ENCODE measurements at regions not wholly inside any gene's neighbourhood (a gene's known extent, or its start where the extent isn't known, plus 50 kb on each side); places are given as distances from the start of the nearest gene placed in this dataset.
"Not testable (repeated sequence)": the region's sequence is repeated elsewhere in the genome, so short reads cannot be mapped to it uniquely, and the experiment has no call there.

DNA sequence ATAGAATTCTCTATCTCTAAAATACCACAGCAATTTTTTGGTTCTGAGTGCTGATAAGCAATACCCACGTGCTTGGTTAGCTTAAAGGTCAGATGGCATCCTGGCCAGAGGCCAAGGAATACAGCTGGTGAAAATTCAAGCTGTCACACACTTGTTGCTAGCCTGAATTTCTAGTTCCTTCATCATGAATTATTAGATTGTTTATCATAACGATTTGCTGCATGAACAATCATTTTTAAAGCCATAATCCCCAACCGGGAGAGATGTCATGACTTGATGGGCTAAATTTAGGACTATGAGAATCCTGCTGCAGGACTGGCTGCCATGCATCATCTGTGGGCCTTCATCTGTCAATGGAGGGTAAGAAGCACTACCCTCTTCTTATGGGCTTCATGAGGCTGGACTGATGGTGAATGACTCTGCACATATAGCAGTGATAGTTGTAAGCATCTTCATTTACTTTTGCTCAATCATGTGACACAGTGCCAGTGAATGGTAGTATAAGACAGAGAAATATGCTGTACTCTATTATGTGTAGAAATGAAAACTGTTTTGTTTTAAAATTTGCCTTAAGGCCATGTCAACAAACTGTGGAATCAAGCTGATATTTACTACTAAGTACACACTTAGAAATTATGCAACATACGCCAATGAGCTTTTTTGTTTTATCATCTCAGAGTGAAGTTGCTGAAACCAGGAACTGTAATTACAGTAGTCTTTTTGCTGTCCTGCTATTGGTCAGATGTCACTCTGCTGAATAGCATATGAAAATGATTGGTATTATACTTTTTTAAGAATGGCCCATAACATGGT, 80.5 kb upstream of the RALGPS2 start:
- DNase-seq, result no peak

DNA sequence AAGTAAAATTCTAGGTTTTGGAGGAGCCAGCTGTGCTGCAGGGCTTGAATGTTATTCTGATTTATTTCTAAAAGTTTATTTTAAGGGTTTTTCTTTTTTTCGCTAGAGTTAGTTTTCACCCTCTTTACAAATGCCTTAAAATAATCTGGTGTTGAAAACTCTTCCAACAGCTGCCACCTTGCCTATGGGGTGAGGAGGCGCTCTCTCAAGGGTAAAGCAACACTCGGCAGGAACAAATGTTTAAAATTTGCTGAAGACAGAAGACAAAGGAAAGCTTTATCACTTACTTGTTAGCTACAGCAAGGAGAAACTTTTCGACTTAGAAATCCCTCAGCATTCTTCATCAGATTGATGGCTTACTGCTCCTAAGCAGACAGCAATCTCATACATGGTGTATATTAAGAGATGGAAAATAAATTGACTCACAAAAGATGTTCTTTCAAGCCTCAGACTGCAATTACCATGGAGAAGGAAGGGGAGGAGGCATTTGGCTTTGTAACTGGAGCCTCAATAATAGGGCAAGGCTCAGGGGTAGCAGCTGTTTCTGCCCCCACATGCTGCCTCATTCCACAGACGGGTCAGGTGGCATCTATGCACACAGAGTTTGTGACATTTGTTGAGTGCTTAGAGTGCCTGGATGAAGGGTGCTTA, 79.8 kb upstream of the RALGPS2 start:
- DNase-seq, result no peak

DNA sequence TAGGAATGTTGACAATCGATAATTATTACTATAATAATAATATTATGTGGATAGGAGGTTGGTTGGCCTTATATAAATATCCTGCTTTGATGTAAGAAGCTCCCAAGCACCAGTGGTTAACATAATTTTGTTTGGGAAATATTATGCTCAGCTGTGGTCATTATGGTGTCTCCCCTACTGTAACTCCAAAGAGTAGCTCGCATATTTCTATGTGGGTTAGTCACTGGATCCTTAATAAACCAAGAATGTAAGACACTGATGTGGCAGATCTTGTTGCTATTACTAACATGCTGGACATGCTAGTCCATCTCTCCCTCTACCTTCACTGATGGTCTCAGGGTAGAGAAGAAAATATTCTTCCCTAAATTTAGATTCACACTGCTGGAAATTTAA, 79.2 kb upstream of the RALGPS2 start:
- peak; percentile 92 for DNase-seq

DNA sequence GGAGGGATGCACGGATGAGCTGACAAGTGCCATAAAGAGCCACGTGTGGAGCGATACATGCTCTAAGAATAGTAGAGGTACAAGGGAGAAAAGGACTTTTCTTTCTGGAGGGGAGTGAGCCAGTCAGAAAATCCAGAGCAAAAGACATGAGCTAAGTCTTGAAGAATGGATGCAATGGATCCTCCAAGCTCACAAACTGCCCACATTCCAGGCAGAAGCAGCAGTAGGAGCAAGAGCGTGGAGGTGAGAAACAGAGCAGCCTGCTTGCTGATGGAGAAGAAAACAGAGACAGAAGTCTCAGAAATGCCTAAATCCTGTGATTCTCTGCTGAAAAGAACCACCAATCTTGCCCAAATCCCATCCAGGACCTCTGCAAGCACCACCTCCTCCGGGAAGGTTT, 78.2 kb upstream of the RALGPS2 start:
- peak; percentile 18 for DNase-seq

DNA sequence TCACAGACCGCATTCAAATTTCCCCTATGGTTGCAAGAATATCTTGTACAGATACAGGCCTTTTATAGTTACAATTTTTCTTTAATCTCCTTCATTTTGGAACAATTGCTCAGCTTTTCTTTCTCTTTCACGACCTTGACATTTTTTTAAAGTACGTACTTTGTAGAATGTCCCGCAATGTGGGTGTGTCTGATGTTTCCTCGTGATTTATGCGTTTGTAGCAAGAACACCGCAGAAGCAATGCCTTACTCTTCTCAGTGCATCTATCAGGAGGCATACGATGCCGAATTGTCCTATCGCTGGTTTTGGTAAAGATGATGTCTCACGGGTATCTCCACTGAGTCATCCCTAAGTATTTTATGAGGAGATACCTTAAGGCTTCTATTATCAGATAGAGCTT, 76.9 kb upstream of the RALGPS2 start:
- no peak for DNase-seq

DNA sequence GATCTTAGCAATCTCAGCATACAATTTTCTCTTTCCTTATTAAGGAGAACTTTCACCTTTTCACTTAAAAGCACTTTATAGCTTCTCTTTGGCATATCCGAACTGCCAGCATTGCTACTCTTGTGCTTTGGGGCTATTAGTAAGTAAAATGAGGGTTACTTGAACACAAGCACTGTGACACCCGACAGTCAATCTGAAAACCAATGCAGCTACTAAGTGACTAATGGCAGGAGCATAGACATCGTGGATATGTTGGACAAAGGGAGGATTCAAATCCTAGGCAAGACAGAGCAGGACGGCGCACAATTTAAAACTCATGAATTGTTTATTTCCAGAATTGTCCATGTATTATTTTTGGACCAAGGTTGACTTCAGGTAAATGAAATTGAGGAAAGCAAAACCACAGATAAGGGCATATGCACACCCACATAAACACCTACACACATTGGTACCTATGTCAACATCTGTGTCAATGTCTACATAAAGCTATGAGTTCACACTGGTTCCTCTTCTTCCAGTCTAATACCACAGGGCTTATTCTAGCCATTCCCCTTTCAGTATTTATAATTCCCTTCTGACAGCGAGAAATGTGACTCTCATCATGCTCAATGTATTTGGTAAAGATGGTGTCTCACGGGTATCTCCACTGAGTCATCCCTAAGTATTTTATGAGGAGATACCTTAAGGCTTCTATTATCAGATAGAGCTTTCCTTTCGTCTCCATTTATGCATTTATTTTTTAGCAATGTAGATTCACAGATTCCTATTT, 75.3 kb upstream of the RALGPS2 start:
- DNase-seq, result peak; percentile 65

DNA sequence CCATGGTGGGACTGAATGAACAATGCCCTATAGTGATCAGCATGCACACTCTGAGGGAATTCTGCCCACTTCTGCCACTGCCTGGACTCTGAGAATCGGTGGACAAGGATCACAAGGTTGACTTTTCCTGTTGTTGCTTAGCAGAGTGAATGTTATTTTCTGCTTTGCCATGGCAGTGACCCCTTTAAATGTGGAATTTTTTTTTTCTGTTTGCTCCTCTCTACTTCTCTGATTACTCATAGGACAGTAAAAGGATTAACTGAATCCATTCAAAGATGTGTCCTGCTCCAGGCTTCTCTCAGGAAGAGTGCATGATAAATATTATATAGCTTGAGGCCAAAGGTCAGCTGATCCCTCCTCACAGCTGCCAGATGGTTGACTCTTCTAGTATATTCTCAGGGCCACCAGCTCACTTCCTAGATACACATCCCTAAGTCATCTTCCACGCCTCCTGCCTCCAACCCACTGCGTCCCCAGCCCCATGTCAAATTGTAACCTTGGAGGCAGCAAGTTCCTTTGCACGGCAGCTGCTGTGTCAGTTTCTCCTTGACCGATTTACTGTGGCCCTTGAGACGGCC, 74.0 kb upstream of the RALGPS2 start:
- peak; percentile 51 for DNase-seq

DNA sequence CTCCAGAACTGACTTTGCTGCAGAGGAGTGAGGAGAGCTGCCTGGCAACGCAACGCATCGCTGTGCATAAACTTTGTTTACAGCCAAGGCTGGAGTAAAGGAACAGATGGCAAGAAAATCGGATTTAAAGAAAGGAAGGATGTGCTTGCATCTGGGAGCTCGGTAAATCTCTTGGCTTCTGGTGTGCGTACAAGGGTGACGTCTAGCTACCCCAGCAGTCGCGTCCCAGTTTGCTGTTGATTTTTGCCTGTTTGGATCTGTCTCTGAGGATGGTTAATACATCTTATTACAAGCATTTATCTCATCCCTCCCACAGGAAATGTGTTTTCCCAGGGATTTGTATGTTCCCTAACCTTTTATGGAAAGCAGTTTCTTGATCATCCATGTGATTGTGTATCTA, 73.3 kb upstream of the RALGPS2 start:
- peak; percentile 24 for DNase-seq

DNA sequence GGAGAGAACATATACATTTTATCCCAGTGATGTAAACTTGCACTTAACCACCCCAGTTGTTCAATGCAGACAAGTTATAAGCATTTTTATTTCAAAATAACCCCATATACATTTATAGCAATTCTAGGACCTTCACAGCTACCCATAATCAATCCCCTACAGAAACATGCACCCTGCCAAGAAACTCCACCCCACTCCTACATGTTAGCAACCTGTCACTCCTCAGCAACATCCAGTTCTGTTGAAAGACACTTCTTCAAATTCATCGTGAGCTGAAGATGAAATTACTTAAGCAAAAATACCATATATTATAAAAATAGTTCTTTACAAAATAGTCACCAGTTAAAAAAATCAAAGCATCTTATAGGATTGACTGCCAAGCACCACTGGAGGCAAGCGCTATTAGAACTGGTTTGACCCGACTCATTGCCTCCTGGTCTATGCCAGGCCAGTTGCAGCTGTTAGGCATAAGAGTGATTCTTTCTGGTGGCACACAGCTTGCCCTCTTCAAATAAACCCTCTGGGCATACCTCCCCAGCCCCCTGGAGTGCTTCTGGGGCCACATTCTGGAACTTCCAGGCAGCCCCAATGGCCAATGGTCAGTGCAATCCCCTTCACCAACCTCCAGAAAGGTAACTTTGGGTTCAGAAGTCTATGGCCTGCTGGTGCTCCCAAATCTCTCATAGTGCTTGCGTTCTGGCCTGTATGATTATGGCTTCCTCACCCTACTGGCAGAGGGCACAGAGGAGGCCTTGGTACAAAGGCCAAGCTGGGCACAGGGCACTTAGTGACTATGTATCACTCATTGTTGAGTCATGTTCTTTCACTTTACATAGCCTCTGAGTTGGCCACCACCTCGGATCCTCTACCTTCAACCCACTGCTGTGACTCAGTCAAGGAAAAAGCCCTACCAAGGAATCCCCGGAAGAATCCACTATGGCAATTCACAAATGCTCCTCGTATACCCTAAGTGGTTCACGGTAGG, 72.2 kb upstream of the RALGPS2 start:
- peak; percentile 13 for DNase-seq

DNA sequence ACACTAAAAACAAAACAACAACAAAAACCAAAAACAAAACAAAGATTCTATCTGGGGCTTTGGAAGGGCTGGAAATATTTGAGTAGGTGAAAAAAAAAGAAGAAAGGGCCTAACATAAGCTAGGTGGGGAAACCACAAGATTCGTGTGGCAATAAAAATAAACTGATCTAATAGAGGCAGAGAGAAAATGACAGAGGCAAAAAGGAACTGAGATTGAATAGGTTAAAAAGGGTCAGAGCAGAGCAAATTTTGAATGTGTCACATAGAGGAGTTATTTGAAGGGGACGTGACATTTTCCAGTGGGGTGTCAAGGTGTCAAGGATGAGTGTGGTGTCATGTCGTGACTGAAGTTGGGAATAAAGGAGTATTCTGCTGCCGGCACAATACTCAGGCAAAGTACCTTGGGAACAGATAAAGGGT, 65.2 kb upstream of the RALGPS2 start:
- DNase-seq, result no peak

DNA sequence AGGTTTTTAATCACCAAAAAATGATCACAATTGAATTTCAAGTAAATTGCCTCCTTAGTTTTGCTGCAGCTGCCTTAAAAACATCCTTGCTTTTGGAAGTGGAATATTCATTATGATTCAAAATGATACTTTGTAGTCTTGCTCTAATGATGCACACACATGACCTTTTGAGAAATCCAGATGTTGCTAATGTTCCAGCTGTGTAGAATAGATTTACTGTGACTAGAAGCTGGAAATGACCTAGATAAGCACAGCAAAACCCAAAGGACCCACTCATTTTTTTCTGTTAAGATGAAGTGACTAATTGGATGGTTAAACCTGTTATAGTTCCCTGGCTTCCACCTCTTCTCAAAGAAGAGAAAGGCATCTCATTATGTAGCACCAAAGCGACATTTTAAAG, 64.6 kb upstream of the RALGPS2 start:
- DNase-seq, result no peak

DNA sequence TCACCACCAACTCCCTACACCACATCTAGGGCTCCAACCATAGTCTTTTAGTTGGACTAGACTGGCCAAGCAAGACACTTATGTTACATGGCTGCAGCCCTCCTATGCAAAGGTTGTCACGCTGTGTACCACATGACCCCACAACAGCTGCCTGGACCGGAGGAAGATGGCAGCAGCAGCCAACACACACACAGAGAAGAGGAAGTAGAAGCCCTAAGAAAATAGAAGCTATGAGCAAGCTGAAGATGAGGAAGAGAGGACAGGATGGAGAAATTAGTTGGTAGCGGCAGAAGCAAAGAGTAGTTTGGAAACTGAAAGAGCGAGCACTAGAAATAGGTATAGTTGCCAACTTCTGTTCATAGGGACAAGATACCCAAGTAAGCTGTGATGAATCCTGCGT, 60.8 kb upstream of the RALGPS2 start:
- DNase-seq, result no peak

DNA sequence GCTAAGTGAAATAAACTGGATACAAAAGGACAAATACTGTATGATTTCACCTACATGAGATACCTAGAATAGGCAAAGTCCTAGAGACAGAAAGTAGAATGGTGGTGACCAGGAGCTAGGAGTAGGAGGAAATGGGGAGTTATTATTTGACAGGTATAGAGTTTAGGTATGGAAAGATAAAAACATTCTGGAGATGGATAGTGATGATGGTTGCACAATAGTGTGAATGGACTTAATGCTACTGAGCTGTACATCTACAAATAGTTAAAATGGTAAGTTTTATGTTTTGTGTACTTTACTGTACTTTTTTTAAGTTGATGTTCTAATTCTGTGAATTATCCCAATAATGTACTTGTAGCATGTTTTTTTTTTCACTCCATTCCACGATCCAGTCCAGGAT, 59.5 kb upstream of the RALGPS2 start:
- no peak for DNase-seq

DNA sequence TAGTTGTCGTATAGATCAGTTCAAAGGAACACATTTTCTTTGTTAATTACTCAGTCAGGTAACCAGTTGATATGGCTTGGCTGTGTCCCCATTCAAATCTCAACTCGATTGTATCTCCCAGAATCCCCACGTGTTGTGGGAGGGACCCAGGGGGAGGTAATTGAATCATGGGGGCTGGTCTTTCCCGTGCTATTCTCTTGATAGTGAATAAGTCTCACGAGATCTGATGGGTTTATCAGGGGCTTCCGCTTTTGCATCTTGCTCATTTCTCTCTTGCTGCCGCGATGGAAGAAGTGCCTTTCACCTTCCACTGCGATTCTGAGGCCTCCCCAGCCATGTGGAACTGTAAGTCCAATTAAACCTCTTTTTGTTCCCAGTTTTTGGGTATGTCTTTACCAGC, 58.2 kb upstream of the RALGPS2 start:
- not testable (repeated sequence) for DNase-seq

DNA sequence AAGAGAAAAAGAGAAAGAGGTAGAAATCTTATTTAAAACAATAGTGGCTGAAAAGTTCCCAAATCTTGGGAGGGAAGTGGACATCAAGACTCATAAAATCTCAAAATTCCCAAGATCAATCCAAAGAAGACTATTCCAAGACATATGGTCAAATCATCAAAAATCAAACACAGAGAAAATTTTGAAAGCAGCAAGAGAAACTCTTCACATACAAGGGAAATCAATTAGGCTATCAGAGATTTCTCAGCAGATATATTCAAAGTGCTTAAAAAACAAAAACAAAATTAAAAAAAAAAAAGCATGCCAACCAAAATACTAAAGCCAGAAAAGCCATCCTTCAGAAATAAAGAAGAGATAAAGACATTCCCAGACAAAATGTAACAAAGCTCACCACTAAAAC, 52.6 kb upstream of the RALGPS2 start:
- DNase-seq, result no peak

DNA sequence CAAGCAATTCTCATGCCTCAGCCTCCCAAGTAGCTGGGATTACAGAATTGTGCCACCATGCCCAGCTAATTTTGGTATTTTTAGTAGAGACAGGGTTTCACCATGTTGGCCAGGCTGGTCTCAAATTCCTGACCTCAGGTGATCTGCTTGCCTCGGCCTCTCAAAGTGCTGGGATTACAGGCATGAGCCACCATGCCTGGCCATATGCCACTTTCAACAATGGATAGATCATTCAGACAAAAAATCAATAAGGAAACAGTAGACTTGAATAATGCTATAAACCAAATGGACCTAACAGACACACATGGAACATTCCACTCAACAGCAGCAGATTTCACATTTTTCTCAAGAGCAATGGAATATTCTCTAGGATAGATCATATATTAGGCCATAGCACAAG, 50.5 kb upstream of the RALGPS2 start:
- not testable (repeated sequence) for DNase-seq
